ENCODE measurements at regions not wholly inside any gene's neighbourhood (a gene's known extent, or its start where the extent isn't known, plus 50 kb on each side); places are given as distances from the start of the nearest gene placed in this dataset.

GRCh38 chr5:61662670-61663069 lies 330.6 kb downstream of the ZSWIM6 start:
- intact Hi-C loops (cut with DNase I), result loop anchor here in 2 of 10 donors (5.0 to 10.0 kb wide), 5 partner anchors 35 to 708 kb away; no protein-coding TSS in a partner anchor
- H3K27me3 ChIP-seq, result no peaks in the 10 kb centered on the region
- H3K36me3 ChIP-seq, result no peaks in the 10 kb centered on the region
- no peak overlapping the region for H3K4me3 ChIP-seq
- DNase-seq (no peak), ATAC-seq (no peak)
- no peak overlapping the region for H3K27ac ChIP-seq
- H3K9me3 ChIP-seq, result no peaks in the 10 kb centered on the region
- peaks cover 0 to 35% (median 7%) of the 10 kb centered on the region in 12 donors for H3K4me1 ChIP-seq
- WGBS, 4 donors, result 87 to 89% (median 88%) methylated on average over 5 of the region's 5 CpGs
- TF ChIP-seq POLR2A (IDR thresholded peaks at IDR 0.05), result no peak
- TF ChIP-seq, protein P1, sequence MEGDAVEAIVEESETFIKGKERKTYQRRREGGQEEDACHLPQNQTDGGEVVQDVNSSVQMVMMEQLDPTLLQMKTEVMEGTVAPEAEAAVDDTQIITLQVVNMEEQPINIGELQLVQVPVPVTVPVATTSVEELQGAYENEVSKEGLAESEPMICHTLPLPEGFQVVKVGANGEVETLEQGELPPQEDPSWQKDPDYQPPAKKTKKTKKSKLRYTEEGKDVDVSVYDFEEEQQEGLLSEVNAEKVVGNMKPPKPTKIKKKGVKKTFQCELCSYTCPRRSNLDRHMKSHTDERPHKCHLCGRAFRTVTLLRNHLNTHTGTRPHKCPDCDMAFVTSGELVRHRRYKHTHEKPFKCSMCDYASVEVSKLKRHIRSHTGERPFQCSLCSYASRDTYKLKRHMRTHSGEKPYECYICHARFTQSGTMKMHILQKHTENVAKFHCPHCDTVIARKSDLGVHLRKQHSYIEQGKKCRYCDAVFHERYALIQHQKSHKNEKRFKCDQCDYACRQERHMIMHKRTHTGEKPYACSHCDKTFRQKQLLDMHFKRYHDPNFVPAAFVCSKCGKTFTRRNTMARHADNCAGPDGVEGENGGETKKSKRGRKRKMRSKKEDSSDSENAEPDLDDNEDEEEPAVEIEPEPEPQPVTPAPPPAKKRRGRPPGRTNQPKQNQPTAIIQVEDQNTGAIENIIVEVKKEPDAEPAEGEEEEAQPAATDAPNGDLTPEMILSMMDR (IDR thresholded peaks at IDR 0.05), result no peak

GRCh38 chr5:61666064-61666621 lies 334.1 kb downstream of the ZSWIM6 start:
- H3K36me3 ChIP-seq, result no peaks in the 10 kb centered on the region
- TF ChIP-seq, protein P1 (IDR thresholded peaks at IDR 0.05), result no peak
- no peak for TF ChIP-seq POLR2A (IDR thresholded peaks at IDR 0.05)
- peak overlapping the region in 6 of 12 donors; percentile 4 to 19 (median 12) for H3K4me3 ChIP-seq
- intact Hi-C loops (cut with DNase I), result loop anchor here in 3 of 10 donors (5.0 to 10.0 kb wide), 5 partner anchors 261 to 711 kb away; no protein-coding TSS in a partner anchor
- no peaks in the 10 kb centered on the region for H3K9me3 ChIP-seq
- peaks cover 0 to 29% (median 3%) of the 10 kb centered on the region in 12 donors for H3K4me1 ChIP-seq
- peak in 4 of 5 donors; percentile 33 to 35 (median 34) for DNase-seq
- peak; percentile 64 to 82 (median 76) for ATAC-seq
- H3K27me3 ChIP-seq, result no peaks in the 10 kb centered on the region
- peak overlapping the region in 8 of 12 donors; percentile 7 to 77 (median 30) for H3K27ac ChIP-seq
- WGBS, 4 donors, result 34 to 48% (median 36%) methylated on average over 6 of the region's 6 CpGs

DNA sequence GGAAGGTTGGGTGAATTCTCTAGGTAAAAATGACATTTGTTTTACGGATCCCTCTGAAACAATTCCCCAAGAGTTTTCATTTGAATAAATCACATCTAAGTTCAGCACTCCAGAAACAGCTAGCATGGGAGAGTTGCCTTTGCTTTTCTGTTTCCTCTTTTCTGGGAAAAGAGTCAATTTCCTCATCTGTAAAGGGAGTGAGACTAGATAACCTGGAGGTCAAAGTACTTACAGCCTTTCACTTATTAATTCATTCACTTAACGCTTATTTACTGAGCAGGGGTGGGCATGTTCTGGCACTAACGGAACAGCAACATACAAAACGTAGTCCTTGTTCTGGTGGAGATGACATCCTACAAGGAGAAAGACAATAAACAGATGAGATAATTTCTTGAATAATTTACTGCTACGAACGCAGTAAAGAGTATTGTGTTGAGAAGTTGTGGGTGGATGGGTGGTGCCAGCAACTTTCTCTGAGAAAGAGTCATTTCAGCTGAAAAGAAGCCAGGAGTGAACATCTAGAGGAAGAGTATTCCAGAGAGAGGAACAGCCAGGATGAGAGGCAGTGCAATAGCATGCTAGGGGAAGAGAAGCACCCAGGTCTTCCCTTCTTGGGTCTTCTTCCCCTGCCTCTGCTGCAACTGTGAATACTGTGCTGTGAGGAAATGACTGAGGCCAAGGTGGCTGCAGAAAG lies 335.6 kb downstream of the ZSWIM6 start:
- ATAC-seq (no peak), DNase-seq (no peak)
- no peaks in the 10 kb centered on the region for H3K9me3 ChIP-seq
- no peaks in the 10 kb centered on the region for H3K27me3 ChIP-seq
- H3K4me1 ChIP-seq, result peaks cover 0 to 29% (median 3%) of the 10 kb centered on the region in 12 donors
- no peaks in the 10 kb centered on the region for H3K36me3 ChIP-seq
- intact Hi-C loops (cut with DNase I), result loop anchor here in 3 of 10 donors (5.0 to 10.0 kb wide), 5 partner anchors 263 to 713 kb away; no protein-coding TSS in a partner anchor
- peak overlapping the region in 1 of 12 donors; percentile 77 for H3K27ac ChIP-seq
- TF ChIP-seq, protein P1 (IDR thresholded peaks at IDR 0.05), result no peak
- TF ChIP-seq POLR2A (IDR thresholded peaks at IDR 0.05), result no peak
- no peak overlapping the region for H3K4me3 ChIP-seq
- 46 to 61% (median 55%) methylated on average over 6 of the region's 6 CpGs for WGBS, 4 donors

DNA sequence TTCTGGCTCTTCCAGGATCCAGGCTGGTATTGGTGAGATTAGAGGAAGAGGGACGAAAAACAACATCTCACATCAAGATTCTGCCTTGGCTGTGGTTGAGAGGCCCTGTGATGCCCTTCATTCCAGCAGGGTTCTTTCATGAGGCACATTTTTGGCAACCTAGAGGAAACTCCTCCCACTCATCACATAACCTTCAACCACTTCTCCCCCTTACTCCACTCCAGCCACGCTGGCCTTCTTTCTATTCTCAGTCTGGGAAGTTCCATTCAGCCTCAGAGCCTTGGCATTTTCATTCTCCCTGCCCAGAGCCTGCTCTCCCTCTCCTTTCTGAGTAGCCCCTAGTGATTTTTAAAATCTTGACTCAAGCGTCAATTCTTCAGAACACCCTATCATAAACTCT lies 337.5 kb downstream of the ZSWIM6 start:
- 59 to 71% (median 66%) methylated on average over 3 of the region's 3 CpGs for WGBS, 4 donors
- ATAC-seq, result peak in 3 of 4 donors; percentile 41 to 57 (median 45)
- Histone ChIP-seq H3K27me3 (no peaks in the 10 kb centered on the region), H3K9me3 (no peaks in the 10 kb centered on the region), H3K36me3 (no peaks in the 10 kb centered on the region), H3K4me1 (peaks cover 0 to 39% (median 5%) of the 10 kb centered on the region in 12 donors), H3K27ac (no peak overlapping the region), H3K4me3 (no peak overlapping the region)
- intact Hi-C loops (cut with DNase I), result loop anchor here in 3 of 10 donors (5.0 to 10.0 kb wide), 5 partner anchors 265 to 715 kb away; no protein-coding TSS in a partner anchor
- TF ChIP-seq POLR2A (IDR thresholded peaks at IDR 0.05), result no peak
- TF ChIP-seq, protein P1 (IDR thresholded peaks at IDR 0.05), result no peak
- DNase-seq, result no peak
